ENCODE measurements at regions not wholly inside any gene's neighbourhood (a gene's known extent, or its start where the extent isn't known, plus 50 kb on each side); places are given as distances from the start of the nearest gene placed in this dataset.

GRCh38 chr1:87685311-87686135 lies 356.8 kb downstream of the LMO4 start:
- DNase-seq, result no peak

- no peak for DNase-seq
Measured at GRCh38 chr1:87686136-87686495, 357.4 kb downstream of the LMO4 start.

- DNase-seq, result no peak
Measured at GRCh38 chr1:87686671-87687070, 358.0 kb downstream of the LMO4 start.

GRCh38 chr1:87688136-87688535 lies 359.5 kb downstream of the LMO4 start:
- no peak for DNase-seq

- no peak for DNase-seq
Measured at GRCh38 chr1:87689487-87689886, 360.8 kb downstream of the LMO4 start.

- DNase-seq, result no peak
Measured at GRCh38 chr1:87696483-87696882, 367.8 kb downstream of the LMO4 start.

- no peak for DNase-seq
Measured at GRCh38 chr1:87702455-87702854, 373.8 kb downstream of the LMO4 start.

GRCh38 chr1:87705233-87705632 lies 376.6 kb downstream of the LMO4 start:
- DNase-seq, result no peak

- no peak for DNase-seq
Measured at GRCh38 chr1:87706203-87706602, 377.5 kb downstream of the LMO4 start.

- DNase-seq, result no peak
Measured at GRCh38 chr1:87706779-87707228, 378.1 kb downstream of the LMO4 start.

GRCh38 chr1:87707411-87707810 lies 378.7 kb downstream of the LMO4 start:
- DNase-seq, result no peak

- no peak for DNase-seq
Measured at GRCh38 chr1:87712261-87713010, 383.8 kb downstream of the LMO4 start.

GRCh38 chr1:87714278-87714677 lies 385.6 kb downstream of the LMO4 start:
- no peak for DNase-seq

GRCh38 chr1:87715052-87715451 lies 386.4 kb downstream of the LMO4 start:
- DNase-seq, result no peak

GRCh38 chr1:87715471-87715870 lies 386.8 kb downstream of the LMO4 start:
- no peak for DNase-seq

- no peak for DNase-seq
Measured at GRCh38 chr1:87717157-87717670, 388.5 kb downstream of the LMO4 start.

- DNase-seq, result no peak
Measured at GRCh38 chr1:87718241-87718950, 389.7 kb downstream of the LMO4 start.

GRCh38 chr1:87719658-87720057 lies 391.0 kb downstream of the LMO4 start:
- DNase-seq, result no peak

GRCh38 chr1:87720561-87720960 lies 391.9 kb downstream of the LMO4 start:
- DNase-seq, result no peak

- DNase-seq, result no peak
Measured at GRCh38 chr1:87723193-87723592, 394.5 kb downstream of the LMO4 start.

GRCh38 chr1:87728169-87728568 lies 399.5 kb downstream of the LMO4 start:
- no peak for DNase-seq

- no peak for DNase-seq
Measured at GRCh38 chr1:87730274-87731216, 401.9 kb downstream of the LMO4 start.
